Small intestine (tissue), 7 donors: ENCODE measurements at regions not wholly inside any gene's neighbourhood (a gene's known extent, or its start where the extent isn't known, plus 50 kb on each side); places are given as distances from the start of the nearest gene placed in this dataset.
"Not testable (repeated sequence)": the region's sequence is repeated elsewhere in the genome, so short reads cannot be mapped to it uniquely, and the experiment has no call there.

Source experiments
- DNase-seq, 2 donors: peaks; one replicate each; pipeline versions ENCODE4 v3.0.0 to v3.0.0-alpha.2; 2013
- FAIRE-seq: peaks from 2 replicates; lab custom pipeline; 2012; peaks lifted over from hg19 to GRCh38; lab: Jason Lieb, UNC
- H3K27ac ChIP-seq, 3 donors: one replicate each; pipeline ENCODE4 v1.5.1; 2013; ENCODE audit warnings: low read length in 2 of 3, mild to moderate bottlenecking in 2 of 3, control low read depth in 1 of 3, inconsistent platforms in 1 of 3, low read depth in 1 of 3, moderate library complexity in 1 of 3
- H3K27me3 ChIP-seq, 3 donors: one replicate each; pipeline ENCODE4 v1.6.1; 2013; ENCODE audit warnings: low read length in 3 of 3, inconsistent platforms in 1 of 3; ENCODE audit not compliant: control insufficient read depth in 3 of 3, insufficient read depth in 3 of 3
- H3K36me3 ChIP-seq, 3 donors: one replicate each; pipeline ENCODE4 v1.6.1; 2013; ENCODE audit warnings: low read length in 3 of 3, inconsistent platforms in 1 of 3, low read depth in 1 of 3, mild to moderate bottlenecking in 1 of 3, moderate library complexity in 1 of 3; ENCODE audit not compliant: control insufficient read depth in 3 of 3, insufficient read depth in 2 of 3
- H3K4me1 ChIP-seq, 3 donors: one replicate each; pipeline ENCODE4 v1.6.1; 2013; ENCODE audit warnings: low read length in 2 of 3, inconsistent platforms in 1 of 3, low read depth in 1 of 3, mild to moderate bottlenecking in 1 of 3, moderate library complexity in 1 of 3; ENCODE audit not compliant: control insufficient read depth in 3 of 3, insufficient read depth in 2 of 3
- H3K4me3 ChIP-seq, 3 donors: one replicate each; pipeline ENCODE4 v1.5.1; 2013; ENCODE audit warnings: low read length in 3 of 3, control low read depth in 1 of 3, inconsistent platforms in 1 of 3, low read depth in 1 of 3, mild to moderate bottlenecking in 1 of 3, moderate library complexity in 1 of 3
- H3K9me3 ChIP-seq, 2 donors: one replicate each; pipeline ENCODE4 v1.6.1; 2013; ENCODE audit warnings: low read depth in 1 of 2, low read length in 1 of 2; ENCODE audit not compliant: control insufficient read depth in 2 of 2, insufficient read depth in 1 of 2
- WGBS, 3 donors: extraction: QIAGEN DNeasy Blood & Tissue Kit; methylation state at CpG; one replicate each; pipeline ENCODE4 v1.1.7; 2013; 5-methylcytosine and 5-hydroxymethylcytosine counted together
- donor health status: healthy with polysubstance abuse.
- donor health status: control.
- donor health status: control.
- donor health status: Bipolar disorder and iron deficiency.
- donor health status: healthy.

GRCh38 chr16:17963185-17963836 is 373.2 kb downstream of the NPIPA8 start:
- H3K4me1 ChIP-seq: no peaks in the 10 kb centered on the region
- no peaks in the 10 kb centered on the region for H3K36me3 ChIP-seq
- no peak for DNase-seq
- no peak overlapping the region for H3K4me3 ChIP-seq
- WGBS, 3 donors: 61 to 69% (median 68%) methylated on average over 12 of the region's 12 CpGs
- H3K27me3 ChIP-seq: peaks cover 0 to 2% (median 0%) of the 10 kb centered on the region in 3 donors
- no peak for FAIRE-seq
- no peaks in the 10 kb centered on the region for H3K9me3 ChIP-seq
- H3K27ac ChIP-seq: no peak overlapping the region

- no peak for DNase-seq
- H3K36me3 ChIP-seq: no peaks in the 10 kb centered on the region
- H3K27ac ChIP-seq: no peak overlapping the region
- H3K9me3 ChIP-seq: peaks cover 0 to 3% of the 10 kb centered on the region in 2 donors
- no peak overlapping the region for H3K4me3 ChIP-seq
- no peaks in the 10 kb centered on the region for H3K4me1 ChIP-seq
- H3K27me3 ChIP-seq: peaks cover 0 to 2% (median 0%) of the 10 kb centered on the region in 3 donors
- WGBS, 3 donors: 74 to 80% (median 78%) methylated on average over 3 of the region's 3 CpGs
- FAIRE-seq: no peak
These were observed 373.8 kb downstream of the NPIPA8 start for GRCh38 chr16:17962726-17963125.

- H3K27ac ChIP-seq, H3K4me1 ChIP-seq, FAIRE-seq, H3K27me3 ChIP-seq, H3K36me3 ChIP-seq, DNase-seq, H3K4me3 ChIP-seq, H3K9me3 ChIP-seq: not testable (repeated sequence)
- WGBS, 3 donors: 82 to 88% (median 85%) methylated on average over 8 of the region's 8 CpGs
These were observed 374.7 kb downstream of the NPIPA8 start for GRCh38 chr16:17961822-17962221.

- WGBS, 3 donors: 52 to 63% (median 54%) methylated on average over 4 of the region's 4 CpGs
- FAIRE-seq: no peak
- Histone ChIP-seq H3K4me3 (no peak overlapping the region), H3K27ac (no peak overlapping the region), H3K27me3 (peaks cover 0 to 3% (median 0%) of the 10 kb centered on the region in 3 donors), H3K36me3 (no peaks in the 10 kb centered on the region), H3K4me1 (no peaks in the 10 kb centered on the region), H3K9me3 (no peaks in the 10 kb centered on the region)
- DNase-seq: no peak
These were observed 385.2 kb downstream of the NPIPA8 start for GRCh38 chr16:17951378-17951777.

GRCh38 chr16:17949982-17950250 is 386.6 kb downstream of the NPIPA8 start:
- H3K4me3 ChIP-seq: no peak overlapping the region
- WGBS, 3 donors: 17 to 19% (median 18%) methylated on average over 4 of the region's 4 CpGs
- DNase-seq (no peak), FAIRE-seq (no peak)
- peaks cover 0 to 2% (median 0%) of the 10 kb centered on the region in 3 donors for H3K27me3 ChIP-seq
- H3K27ac ChIP-seq: no peak overlapping the region
- H3K4me1 ChIP-seq: no peaks in the 10 kb centered on the region
- no peaks in the 10 kb centered on the region for H3K36me3 ChIP-seq
- H3K9me3 ChIP-seq: no peaks in the 10 kb centered on the region

GRCh38 chr16:17949141-17949981 is 387.2 kb downstream of the NPIPA8 start:
- H3K4me3 ChIP-seq: no peak overlapping the region
- H3K9me3 ChIP-seq: no peaks in the 10 kb centered on the region
- no peaks in the 10 kb centered on the region for H3K4me1 ChIP-seq
- H3K27ac ChIP-seq: no peak overlapping the region
- whole genome bisulfite sequencing, 3 donors: 9 to 22% (median 18%) methylated on average over 10 of the region's 10 CpGs
- FAIRE-seq: no peak
- H3K36me3 ChIP-seq: no peaks in the 10 kb centered on the region
- no peaks in the 10 kb centered on the region for H3K27me3 ChIP-seq
- no peak for DNase-seq

- no peak for DNase-seq
- H3K36me3 ChIP-seq: no peaks in the 10 kb centered on the region
- H3K27me3 ChIP-seq: no peaks in the 10 kb centered on the region
- H3K4me1 ChIP-seq: no peaks in the 10 kb centered on the region
- 79 to 89% (median 84%) methylated on average over 3 of the region's 3 CpGs for WGBS, 3 donors
- no peak overlapping the region for H3K27ac ChIP-seq
- FAIRE-seq: no peak
- no peak overlapping the region for H3K4me3 ChIP-seq
- H3K9me3 ChIP-seq: no peaks in the 10 kb centered on the region
These were observed 388.9 kb downstream of the NPIPA8 start for GRCh38 chr16:17947637-17948036.

GRCh38 chr16:17947165-17947564 is 389.4 kb downstream of the NPIPA8 start:
- Histone ChIP-seq H3K4me3 (no peak overlapping the region), H3K27ac (no peak overlapping the region), H3K36me3 (no peaks in the 10 kb centered on the region), H3K27me3 (no peaks in the 10 kb centered on the region), H3K9me3 (no peaks in the 10 kb centered on the region), H3K4me1 (no peaks in the 10 kb centered on the region)
- 30 to 62% (median 52%) methylated on average over 1 of the region's 1 CpG for WGBS, 3 donors
- DNase-seq (no peak), FAIRE-seq (no peak)
